Glutamatergic neuron (in vitro differentiated cells): ENCODE measurements at regions not wholly inside any gene's neighbourhood (a gene's known extent, or its start where the extent isn't known, plus 50 kb on each side); places are given as distances from the start of the nearest gene placed in this dataset.
"Not testable (repeated sequence)": the region's sequence is repeated elsewhere in the genome, so short reads cannot be mapped to it uniquely, and the experiment has no call there.

Experiments used
- DNase-seq: peaks from one replicate; pipeline ENCODE4 v3.0.0; 2022
- H3K27ac Mint-ChIP-seq: one replicate; pipeline ENCODE4 v1.8.0; 2020; ENCODE audit warnings: mild to moderate bottlenecking, mixed read lengths, inconsistent platforms; ENCODE audit not compliant: unreplicated experiment
- H3K27me3 Mint-ChIP-seq: one replicate; pipeline ENCODE4 v1.8.0; 2020; ENCODE audit warnings: mild to moderate bottlenecking, moderate library complexity, mixed read lengths, inconsistent platforms; ENCODE audit not compliant: unreplicated experiment
- H3K36me3 Mint-ChIP-seq: one replicate; pipeline ENCODE4 v1.8.0; 2020; ENCODE audit warnings: mild to moderate bottlenecking, mixed read lengths, inconsistent platforms; ENCODE audit not compliant: unreplicated experiment
- H3K4me1 Mint-ChIP-seq: one replicate; pipeline ENCODE4 v1.8.0; 2020; ENCODE audit warnings: mild to moderate bottlenecking, low read depth, mixed read lengths, inconsistent platforms; ENCODE audit not compliant: unreplicated experiment
- H3K4me3 Mint-ChIP-seq: one replicate; pipeline ENCODE4 v1.8.0; 2020; ENCODE audit warnings: mild to moderate bottlenecking, mixed read lengths, inconsistent platforms; ENCODE audit not compliant: unreplicated experiment
- H3K9me3 Mint-ChIP-seq: one replicate; pipeline ENCODE4 v1.8.0; 2020; ENCODE audit warnings: mild to moderate bottlenecking, moderate library complexity, mixed read lengths, inconsistent platforms; ENCODE audit not compliant: unreplicated experiment
- CTCF ChIP-seq: fragments of 200-600 bp; sonication (generic); IDR thresholded peaks from one replicate; pipeline ENCODE4 v1.5.0; 2021; ENCODE audit not compliant: partially characterized antibody, unreplicated experiment

GRCh38 chr6:68229566-68229965, 405.5 kb upstream of the ADGRB3 start:
- Mint-ChIP-seq H3K36me3 (no peaks in the 10 kb centered on the region), H3K27me3 (no peaks in the 10 kb centered on the region)

GRCh38 chr6:68226460-68226859, 408.6 kb upstream of the ADGRB3 start:
- peak; percentile 49 for TF ChIP-seq CTCF
- no peak overlapping the region for H3K27ac Mint-ChIP-seq
- H3K36me3 Mint-ChIP-seq = no peaks in the 10 kb centered on the region
- no peaks in the 10 kb centered on the region for H3K9me3 Mint-ChIP-seq
- peak; percentile 16 for DNase-seq
- H3K4me1 Mint-ChIP-seq = no peaks in the 10 kb centered on the region
- H3K27me3 Mint-ChIP-seq = no peaks in the 10 kb centered on the region
- H3K4me3 Mint-ChIP-seq = no peak overlapping the region

More at GRCh38 chr6:68229566-68229965, 405.5 kb upstream of the ADGRB3 start:
- H3K27ac Mint-ChIP-seq = no peak overlapping the region
- TF ChIP-seq CTCF = no peak
- H3K4me1 Mint-ChIP-seq = no peaks in the 10 kb centered on the region
- no peak for DNase-seq
- no peaks in the 10 kb centered on the region for H3K9me3 Mint-ChIP-seq
- no peak overlapping the region for H3K4me3 Mint-ChIP-seq

DNA sequence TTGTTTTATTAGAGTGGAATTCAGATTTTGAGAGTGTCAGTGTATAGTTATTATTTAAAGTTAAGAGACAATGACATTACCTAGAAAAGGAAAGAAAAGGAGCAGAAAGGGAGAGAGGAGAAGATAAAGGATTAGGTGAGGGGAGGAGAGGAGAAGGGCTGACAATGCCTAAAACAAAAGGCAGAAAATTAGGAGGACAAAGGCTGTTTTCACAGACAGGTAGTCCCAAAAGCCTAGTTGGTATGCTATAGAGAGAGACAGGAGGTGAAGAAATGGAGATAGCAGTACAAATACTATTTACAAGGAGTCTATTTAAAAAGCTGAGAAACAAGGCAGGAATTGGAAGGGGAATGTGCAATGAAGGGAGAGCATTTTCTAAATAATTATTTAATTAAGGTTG, 409.4 kb upstream of the ADGRB3 start:
- Mint-ChIP-seq H3K9me3 (no peaks in the 10 kb centered on the region), H3K27ac (no peak overlapping the region), H3K4me1 (no peaks in the 10 kb centered on the region), H3K4me3 (no peak overlapping the region), H3K27me3 (no peaks in the 10 kb centered on the region), H3K36me3 (no peaks in the 10 kb centered on the region)
- no peak for DNase-seq
- no peak for TF ChIP-seq CTCF

GRCh38 chr6:68211242-68211795, 423.8 kb upstream of the ADGRB3 start:
- no peak overlapping the region for H3K27ac Mint-ChIP-seq
- no peak for DNase-seq
- H3K9me3 Mint-ChIP-seq = peaks cover 2% of the 10 kb centered on the region
- H3K4me3 Mint-ChIP-seq = no peak overlapping the region
- H3K36me3 Mint-ChIP-seq = peaks cover 3% of the 10 kb centered on the region
- no peaks in the 10 kb centered on the region for H3K27me3 Mint-ChIP-seq
- H3K4me1 Mint-ChIP-seq = no peaks in the 10 kb centered on the region
- no peak for TF ChIP-seq CTCF

DNA sequence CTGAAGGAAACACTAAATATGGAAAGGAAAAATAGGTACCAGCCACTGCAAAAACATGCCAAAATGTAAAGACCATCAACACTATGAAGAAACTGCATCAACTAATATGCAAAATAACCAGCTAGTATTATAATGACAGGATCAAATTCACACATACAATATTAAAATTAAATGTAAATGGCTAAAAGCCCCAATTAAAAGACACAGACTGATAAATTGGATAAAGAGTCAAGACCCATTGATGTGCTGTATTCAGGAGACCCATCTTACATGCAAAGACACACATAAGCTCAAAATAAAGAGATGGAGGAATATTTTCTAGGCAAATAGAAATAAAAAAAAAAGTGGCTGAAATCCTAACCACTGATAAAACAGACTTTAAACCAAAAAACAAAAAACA, 427.5 kb upstream of the ADGRB3 start:
- H3K36me3 Mint-ChIP-seq, H3K27me3 Mint-ChIP-seq, H3K4me3 Mint-ChIP-seq, H3K4me1 Mint-ChIP-seq, H3K9me3 Mint-ChIP-seq, DNase-seq, H3K27ac Mint-ChIP-seq: not testable (repeated sequence)

DNA sequence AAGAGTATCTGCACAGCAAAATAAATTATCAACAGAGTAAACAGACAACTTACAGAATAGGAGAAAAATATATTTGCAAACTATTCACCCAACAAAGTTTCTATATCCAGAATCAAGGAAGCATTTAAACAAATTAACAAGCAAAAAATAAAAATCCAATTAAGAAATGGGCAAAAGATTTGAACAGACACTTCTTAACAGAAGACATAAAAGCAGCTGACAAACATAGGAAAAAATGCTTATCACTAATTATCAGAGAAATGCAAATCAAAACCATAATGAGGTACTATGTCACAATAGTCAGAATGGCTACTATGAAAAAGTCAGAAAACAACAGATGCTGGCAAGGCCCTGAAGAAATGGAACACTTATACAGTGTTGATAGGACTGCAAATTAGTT, 434.2 kb upstream of the ADGRB3 start:
- Mint-ChIP-seq H3K27ac (no peak overlapping the region), H3K4me1 (peaks cover 1% of the 10 kb centered on the region), H3K4me3 (no peak overlapping the region), H3K9me3 (peaks cover 2% of the 10 kb centered on the region), H3K27me3 (no peaks in the 10 kb centered on the region), H3K36me3 (no peaks in the 10 kb centered on the region)
- no peak for TF ChIP-seq CTCF
- DNase-seq = no peak
